ENCODE measurements at regions not wholly inside any gene's neighbourhood (a gene's known extent, or its start where the extent isn't known, plus 50 kb on each side); places are given as distances from the start of the nearest gene placed in this dataset.
"Not testable (repeated sequence)": the region's sequence is repeated elsewhere in the genome, so short reads cannot be mapped to it uniquely, and the experiment has no call there.

- H3K9me2 ChIP-seq (replicated peaks; ENCODE audit: insufficient read depth, low read length); H4K20me1 ChIP-seq (ENCODE audit: insufficient read depth, low read depth, low read length); H3K4me2 ChIP-seq (ENCODE audit: low read depth, low read length, poor library complexity, severe bottlenecking); H3K27me3 ChIP-seq (ENCODE audit: low read length); H3K4me3 ChIP-seq (ENCODE audit: low read length); DNase-seq; H3K27ac ChIP-seq (ENCODE audit: low read length); H2AFZ ChIP-seq (ENCODE audit: low read length); H3K36me3 ChIP-seq (ENCODE audit: insufficient read depth, low read length); H3K9me3 ChIP-seq (ENCODE audit: low read length); H3K79me2 ChIP-seq (ENCODE audit: low read length); H3K9ac ChIP-seq (ENCODE audit: low read length): not testable (repeated sequence)
- H3K4me1 ChIP-seq (ENCODE audit: low read length): peaks cover 20% of the 10 kb centered on the region
Observed at GRCh38 chr2:87309785-87310184, 288.1 kb upstream of the PLGLB1 start.

GRCh38 chr2:87311896-87312441 lies 290.3 kb upstream of the PLGLB1 start:
- H3K9me2 ChIP-seq (replicated peaks; ENCODE audit: insufficient read depth, low read length); H2AFZ ChIP-seq (ENCODE audit: low read length); DNase-seq; H3K4me2 ChIP-seq (ENCODE audit: low read depth, low read length, poor library complexity, severe bottlenecking); H3K9me3 ChIP-seq (ENCODE audit: low read length); H3K36me3 ChIP-seq (ENCODE audit: insufficient read depth, low read length); H3K9ac ChIP-seq (ENCODE audit: low read length); H3K27me3 ChIP-seq (ENCODE audit: low read length); H3K4me3 ChIP-seq (ENCODE audit: low read length); H4K20me1 ChIP-seq (ENCODE audit: insufficient read depth, low read depth, low read length); H3K79me2 ChIP-seq (ENCODE audit: low read length): not testable (repeated sequence)
- Histone ChIP-seq H3K4me1 (ENCODE audit: low read length) (peaks cover 29% of the 10 kb centered on the region), H3K27ac (ENCODE audit: low read length) (peak overlapping the region; percentile 43; the same call in 1 of the 2 replicates)

- Histone ChIP-seq H3K4me1 (ENCODE audit: low read length) (peaks cover 39% of the 10 kb centered on the region), H3K9ac (ENCODE audit: low read length) (peak overlapping the region; percentile 55), H3K4me2 (ENCODE audit: low read depth, low read length, poor library complexity, severe bottlenecking) (peak overlapping the region; percentile 69), H3K4me3 (ENCODE audit: low read length) (peak overlapping the region; percentile 48; the same call in 1 of the 2 replicates), H3K27ac (ENCODE audit: low read length) (peak overlapping the region; percentile 89)
- H3K79me2 ChIP-seq (ENCODE audit: low read length); H4K20me1 ChIP-seq (ENCODE audit: insufficient read depth, low read depth, low read length); H3K27me3 ChIP-seq (ENCODE audit: low read length); H3K36me3 ChIP-seq (ENCODE audit: insufficient read depth, low read length); H2AFZ ChIP-seq (ENCODE audit: low read length); H3K9me3 ChIP-seq (ENCODE audit: low read length); H3K9me2 ChIP-seq (replicated peaks; ENCODE audit: insufficient read depth, low read length): not testable (repeated sequence)
- peak; percentile 62 for DNase-seq
Observed at GRCh38 chr2:87314622-87315021, 293.0 kb upstream of the PLGLB1 start.

- H3K9me2 ChIP-seq (replicated peaks; ENCODE audit: insufficient read depth, low read length); H3K36me3 ChIP-seq (ENCODE audit: insufficient read depth, low read length); H4K20me1 ChIP-seq (ENCODE audit: insufficient read depth, low read depth, low read length); H3K27me3 ChIP-seq (ENCODE audit: low read length); H3K9me3 ChIP-seq (ENCODE audit: low read length); H2AFZ ChIP-seq (ENCODE audit: low read length); H3K79me2 ChIP-seq (ENCODE audit: low read length): not testable (repeated sequence)
- Histone ChIP-seq H3K4me3 (ENCODE audit: low read length) (peak overlapping the region; percentile 48; the same call in 1 of the 2 replicates), H3K27ac (ENCODE audit: low read length) (peak overlapping the region; percentile 89), H3K9ac (ENCODE audit: low read length) (peak overlapping the region; percentile 55), H3K4me2 (ENCODE audit: low read depth, low read length, poor library complexity, severe bottlenecking) (peak overlapping the region; percentile 69), H3K4me1 (ENCODE audit: low read length) (peaks cover 42% of the 10 kb centered on the region)
- peak; percentile 67 for DNase-seq
Observed at GRCh38 chr2:87315183-87315902, 293.7 kb upstream of the PLGLB1 start.

- peaks cover 42% of the 10 kb centered on the region for H3K4me1 ChIP-seq (ENCODE audit: low read length)
- H3K27me3 ChIP-seq (ENCODE audit: low read length); H3K79me2 ChIP-seq (ENCODE audit: low read length); H3K9me2 ChIP-seq (replicated peaks; ENCODE audit: insufficient read depth, low read length); H4K20me1 ChIP-seq (ENCODE audit: insufficient read depth, low read depth, low read length); H3K9ac ChIP-seq (ENCODE audit: low read length); H3K4me2 ChIP-seq (ENCODE audit: low read depth, low read length, poor library complexity, severe bottlenecking); H3K27ac ChIP-seq (ENCODE audit: low read length); H3K9me3 ChIP-seq (ENCODE audit: low read length); H3K36me3 ChIP-seq (ENCODE audit: insufficient read depth, low read length); DNase-seq; H3K4me3 ChIP-seq (ENCODE audit: low read length); H2AFZ ChIP-seq (ENCODE audit: low read length): not testable (repeated sequence)
Observed at GRCh38 chr2:87317193-87317592, 295.5 kb upstream of the PLGLB1 start.

DNA sequence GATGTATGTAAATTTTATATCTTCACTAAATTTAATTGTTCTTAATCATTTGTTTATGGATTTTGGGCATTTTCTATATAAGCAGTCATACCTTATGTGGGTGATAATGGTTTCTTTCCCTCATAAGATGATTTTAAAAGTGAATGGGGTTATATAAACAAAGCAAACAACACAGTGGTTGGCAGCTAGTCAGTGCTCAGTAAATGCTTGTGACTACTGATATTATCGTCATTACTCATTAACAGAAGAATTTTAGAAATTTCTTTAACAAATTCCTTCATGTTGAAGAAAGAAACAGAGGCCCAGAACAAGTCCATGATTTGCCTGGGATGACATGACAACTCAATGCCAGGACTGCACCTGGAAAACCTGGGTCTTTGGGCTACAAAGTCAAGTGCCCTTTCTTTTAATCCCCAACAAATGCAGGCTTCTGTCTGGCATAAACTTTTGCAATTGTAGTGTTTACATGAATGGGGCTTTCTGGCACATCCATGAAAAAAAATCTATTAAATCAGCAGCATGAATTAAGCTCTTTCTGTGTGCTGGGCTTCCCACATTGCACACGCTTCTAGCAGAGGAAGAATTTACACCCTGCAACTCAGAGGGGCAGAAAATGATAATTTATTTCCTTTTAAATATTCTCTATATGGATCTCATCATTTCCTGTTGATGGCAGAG lies 297.3 kb upstream of the PLGLB1 start:
- not testable (repeated sequence) for H2AFZ ChIP-seq (ENCODE audit: low read length); H3K4me3 ChIP-seq (ENCODE audit: low read length); H3K9me3 ChIP-seq (ENCODE audit: low read length); H3K79me2 ChIP-seq (ENCODE audit: low read length); H4K20me1 ChIP-seq (ENCODE audit: insufficient read depth, low read depth, low read length); H3K36me3 ChIP-seq (ENCODE audit: insufficient read depth, low read length); H3K27me3 ChIP-seq (ENCODE audit: low read length); H3K9ac ChIP-seq (ENCODE audit: low read length); H3K27ac ChIP-seq (ENCODE audit: low read length); H3K9me2 ChIP-seq (replicated peaks; ENCODE audit: insufficient read depth, low read length)
- Histone ChIP-seq H3K4me1 (ENCODE audit: low read length) (peaks cover 39% of the 10 kb centered on the region), H3K4me2 (ENCODE audit: low read depth, low read length, poor library complexity, severe bottlenecking) (peak overlapping the region; percentile 32)
- peak; percentile 33 for DNase-seq

GRCh38 chr2:87319705-87320104 lies 298.1 kb upstream of the PLGLB1 start:
- not testable (repeated sequence) for H4K20me1 ChIP-seq (ENCODE audit: insufficient read depth, low read depth, low read length); H3K9ac ChIP-seq (ENCODE audit: low read length); H3K4me3 ChIP-seq (ENCODE audit: low read length); H3K9me2 ChIP-seq (replicated peaks; ENCODE audit: insufficient read depth, low read length); H3K4me2 ChIP-seq (ENCODE audit: low read depth, low read length, poor library complexity, severe bottlenecking); H2AFZ ChIP-seq (ENCODE audit: low read length); H3K9me3 ChIP-seq (ENCODE audit: low read length); H3K79me2 ChIP-seq (ENCODE audit: low read length); H3K36me3 ChIP-seq (ENCODE audit: insufficient read depth, low read length); H3K27ac ChIP-seq (ENCODE audit: low read length); H3K27me3 ChIP-seq (ENCODE audit: low read length)
- peaks cover 39% of the 10 kb centered on the region for H3K4me1 ChIP-seq (ENCODE audit: low read length)
- peak; percentile 32 for DNase-seq

GRCh38 chr2:87321201-87321600 lies 299.6 kb upstream of the PLGLB1 start:
- not testable (repeated sequence) for H3K9ac ChIP-seq (ENCODE audit: low read length); H2AFZ ChIP-seq (ENCODE audit: low read length); DNase-seq; H4K20me1 ChIP-seq (ENCODE audit: insufficient read depth, low read depth, low read length); H3K79me2 ChIP-seq (ENCODE audit: low read length); H3K36me3 ChIP-seq (ENCODE audit: insufficient read depth, low read length); H3K4me2 ChIP-seq (ENCODE audit: low read depth, low read length, poor library complexity, severe bottlenecking); H3K9me2 ChIP-seq (replicated peaks; ENCODE audit: insufficient read depth, low read length); H3K27me3 ChIP-seq (ENCODE audit: low read length); H3K9me3 ChIP-seq (ENCODE audit: low read length); H3K27ac ChIP-seq (ENCODE audit: low read length); H3K4me3 ChIP-seq (ENCODE audit: low read length)
- H3K4me1 ChIP-seq (ENCODE audit: low read length): peaks cover 37% of the 10 kb centered on the region

Measured in Karpas-422 (cell line).